GM13977 (cell line): ENCODE measurements at regions not wholly inside any gene's neighbourhood (a gene's known extent, or its start where the extent isn't known, plus 50 kb on each side); places are given as distances from the start of the nearest gene placed in this dataset.
"Not testable (repeated sequence)": the region's sequence is repeated elsewhere in the genome, so short reads cannot be mapped to it uniquely, and the experiment has no call there.

Experiments used
- DNase-seq: peaks from one replicate; pipeline ENCODE4 v3.0.0; 2012; ENCODE audit warnings: low spot score
- CTCF ChIP-seq: IDR thresholded peaks from 2 replicates; pipeline ENCODE4 v1.5.1; 2012; ENCODE audit warnings: mild to moderate bottlenecking, control low read depth; ENCODE audit not compliant: insufficient read depth; ENCODE audit errors: extremely low read depth, missing control alignments
- in situ Hi-C: fragments of 300-500 bp; cut with MboI; formaldehyde crosslinking; loops from one replicate; pipeline ENCODE4 v1.12.0; 2022; ENCODE audit warnings: low sequenced_read_pairs, low pct_unique_long_range_greater_than_20kb, mixed read lengths, inconsistent platforms; ENCODE audit not compliant: unreplicated experiment

GRCh38 chr3:106317141-106318055, 448.6 kb upstream of the CBLB start:
- TF ChIP-seq CTCF, result no peak

DNA sequence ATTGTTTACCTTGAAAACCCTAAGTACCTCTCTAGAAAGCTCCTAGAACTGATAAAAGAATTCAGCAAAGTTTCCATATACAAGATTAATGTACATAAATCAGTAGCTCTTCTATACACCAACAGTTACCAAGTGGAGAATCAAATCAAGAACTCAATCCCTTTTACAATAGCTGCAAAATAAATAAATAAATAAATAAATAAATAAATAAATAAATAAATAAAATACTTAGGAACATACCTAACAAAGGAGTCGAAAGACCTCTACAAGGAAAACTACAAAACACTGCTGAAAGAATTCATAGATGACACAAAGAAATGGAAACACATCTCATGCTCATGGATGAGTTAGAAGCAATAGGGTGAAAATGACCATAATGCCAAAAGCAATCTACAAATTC, 452.6 kb upstream of the CBLB start:
- in situ Hi-C loops, DNase-seq: not testable (repeated sequence)

More at GRCh38 chr3:106317141-106318055, 448.6 kb upstream of the CBLB start:
- no peak for DNase-seq
- in situ Hi-C loops, result no loop called here

DNA sequence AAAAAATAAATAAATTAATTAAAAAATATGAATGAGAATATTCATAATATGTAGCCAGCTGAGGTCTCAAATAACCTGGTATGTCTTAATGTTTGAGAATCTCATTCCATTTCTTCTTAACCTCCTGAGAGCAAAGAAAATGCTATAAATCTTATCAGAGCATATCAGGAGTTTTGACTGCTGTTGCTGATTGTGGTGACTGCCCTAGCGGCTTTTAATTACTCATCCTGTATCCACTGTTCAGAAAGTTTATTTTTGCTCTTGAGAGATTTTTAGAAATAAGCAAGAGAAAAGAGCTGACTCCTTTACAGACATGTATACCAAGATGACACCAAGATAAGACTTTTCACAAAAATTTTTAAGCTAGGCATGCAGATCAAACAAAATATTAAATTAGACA, 454.8 kb upstream of the CBLB start:
- in situ Hi-C loops, result no loop called here
- no peak for DNase-seq
- TF ChIP-seq CTCF, result no peak

DNA sequence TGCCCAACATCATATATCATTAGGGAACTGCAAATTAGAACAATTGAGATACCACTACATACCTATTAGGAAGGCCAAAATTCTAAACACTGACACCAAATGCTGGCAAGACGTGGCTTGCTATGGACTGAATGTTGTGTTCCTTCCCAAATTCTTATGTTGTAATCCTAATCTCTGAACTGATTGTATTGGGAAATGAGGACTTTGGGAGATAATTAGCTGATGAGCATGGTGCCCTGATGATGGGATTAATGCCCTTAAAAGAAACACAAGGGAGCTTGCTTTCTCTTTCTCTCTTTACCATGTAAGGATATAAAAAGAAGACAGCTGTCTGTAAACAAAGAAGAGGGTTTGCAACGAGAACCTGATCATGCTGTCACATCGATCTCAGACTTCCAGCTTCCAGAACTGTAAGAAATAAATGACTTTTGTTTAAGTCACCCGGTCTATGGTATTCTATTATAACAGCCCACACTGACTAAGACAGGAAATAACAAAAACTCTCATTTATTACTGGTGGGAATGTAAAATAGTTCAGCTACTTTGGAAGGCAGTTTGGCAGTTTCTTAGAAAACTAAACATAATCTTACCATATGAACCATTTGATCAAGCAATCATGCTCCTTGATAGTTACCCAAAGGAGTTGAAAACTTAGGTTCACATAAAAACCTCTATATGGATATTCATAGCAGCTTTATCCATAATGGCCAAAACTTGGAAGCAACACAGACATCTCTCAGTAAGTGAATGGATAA, 458.3 kb upstream of the CBLB start:
- no peak for TF ChIP-seq CTCF
- no peak for DNase-seq
- in situ Hi-C loops, result no loop called here

DNA sequence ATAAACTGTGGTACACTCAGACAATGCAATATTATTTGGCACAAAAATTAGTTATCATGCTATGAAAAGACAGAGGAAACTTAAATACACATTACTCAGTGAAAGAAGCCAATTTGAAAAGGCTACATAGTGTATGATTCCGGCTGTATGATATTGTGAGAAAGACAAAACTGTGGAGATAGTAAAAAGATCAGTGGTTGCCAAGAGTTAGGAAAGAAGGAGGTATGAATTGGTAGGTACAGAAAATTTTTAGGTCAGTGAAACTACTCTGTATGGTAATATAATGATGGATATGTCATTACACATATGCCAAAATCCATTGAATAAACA, 458.8 kb upstream of the CBLB start:
- in situ Hi-C loops, result no loop called here
- no peak for TF ChIP-seq CTCF
- DNase-seq, result no peak

GRCh38 chr3:106328224-106328623, 459.4 kb upstream of the CBLB start:
- DNase-seq, result no peak
- in situ Hi-C loops, result no loop called here
- TF ChIP-seq CTCF, result no peak

GRCh38 chr3:106329521-106329920, 460.7 kb upstream of the CBLB start:
- in situ Hi-C loops, result no loop called here
- DNase-seq, result no peak
- no peak for TF ChIP-seq CTCF
